RWPE2 (cell line): ENCODE measurements at regions not wholly inside any gene's neighbourhood (a gene's known extent, or its start where the extent isn't known, plus 50 kb on each side); places are given as distances from the start of the nearest gene placed in this dataset.

Source experiments
- ATAC-seq: fragments of 200-7000 bp; cut with Tn5 transposase; 3 replicates; pipeline ENCODE4 v1.9.1; 2021; ENCODE audit warnings: low read depth
- DNase-seq: peaks from one replicate; pipeline ENCODE4 v3.0.0-alpha.2; 2020; ENCODE audit warnings: low spot score
- H3K27ac ChIP-seq: fragments of 450-650 bp; 2 replicates; pipeline ENCODE4 v1.5.1; 2017; ENCODE audit warnings: mild to moderate bottlenecking; ENCODE audit not compliant: poor library complexity, severe bottlenecking
- H3K27me3 ChIP-seq: fragments of 250-450 bp; sonication (Bioruptor Pico); 2 replicates; pipeline ENCODE4 v1.5.1; 2021; ENCODE audit warnings: mild to moderate bottlenecking, moderate library complexity; ENCODE audit not compliant: insufficient read depth, poor library complexity, severe bottlenecking
- H3K36me3 ChIP-seq: fragments of 250-450 bp; sonication (Bioruptor Pico); 2 replicates; pipeline ENCODE4 v1.5.1; 2020; ENCODE audit warnings: low read depth, mild to moderate bottlenecking, moderate library complexity
- H3K4me1 ChIP-seq: fragments of 250-450 bp; sonication (Bioruptor Pico); 2 replicates; pipeline ENCODE4 v1.5.1; 2021; ENCODE audit warnings: mild to moderate bottlenecking, moderate library complexity; ENCODE audit not compliant: insufficient read depth, poor library complexity, severe bottlenecking
- H3K4me3 ChIP-seq: fragments of 250-450 bp; sonication (Bioruptor Pico); 2 replicates; pipeline ENCODE4 v1.5.1; 2021; ENCODE audit warnings: mild to moderate bottlenecking, moderate library complexity; ENCODE audit not compliant: severe bottlenecking
- H3K9me3 ChIP-seq: fragments of 250-450 bp; sonication (Bioruptor Pico); 2 replicates; pipeline ENCODE4 v1.5.1; 2021; ENCODE audit warnings: mild to moderate bottlenecking, moderate library complexity; ENCODE audit not compliant: severe bottlenecking
- TF ChIP-seq, protein P1 (sequence below): fragments of 450-650 bp; IDR thresholded peaks from one replicate; pipeline ENCODE4 v1.5.1; 2017; ENCODE audit warnings: mild to moderate bottlenecking, moderate library complexity; ENCODE audit not compliant: poor library complexity, severe bottlenecking

DNA sequence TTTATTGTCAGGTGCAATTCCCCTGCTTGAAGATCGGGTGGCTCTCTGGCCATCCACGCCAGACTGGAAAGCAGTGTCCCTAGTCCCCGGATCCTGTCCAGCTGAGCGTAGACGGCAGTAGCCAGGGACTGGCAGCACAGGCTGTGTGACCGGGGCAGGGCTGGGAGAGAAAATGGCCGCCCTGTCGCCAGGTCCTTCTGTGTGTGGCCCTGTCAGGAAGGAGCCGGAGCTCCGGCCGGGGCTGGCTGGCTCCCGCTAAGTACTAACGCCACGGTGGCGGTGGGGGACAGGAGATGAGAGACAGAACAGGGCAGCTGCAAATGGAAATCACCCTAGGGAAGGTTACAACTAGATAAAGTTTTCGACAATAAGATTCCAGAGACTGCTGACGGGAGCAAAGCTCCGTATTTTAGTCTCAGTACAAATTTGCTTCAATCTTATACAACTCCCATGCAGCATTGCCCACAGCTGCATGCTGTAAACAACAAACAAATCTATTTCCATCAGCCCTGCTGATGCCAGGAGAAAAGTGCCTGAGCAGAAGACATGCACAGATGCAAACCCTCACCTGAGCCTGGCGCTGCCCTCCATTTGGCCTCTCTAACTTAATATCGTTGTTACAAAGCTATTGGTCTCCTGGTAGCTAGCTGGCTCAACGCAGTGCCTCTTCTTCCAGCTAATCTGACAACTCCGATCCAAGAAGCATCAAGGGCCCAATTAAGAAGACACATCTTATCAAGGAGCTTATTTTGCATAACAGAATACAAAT is 253.0 kb downstream of the TSHZ3 start:
- no peaks in the 10 kb centered on the region for H3K36me3 ChIP-seq
- no peak overlapping the region for H3K27ac ChIP-seq
- ATAC-seq (no peak), DNase-seq (no peak)
- H3K4me1 ChIP-seq = peaks cover 5% of the 10 kb centered on the region
- no peaks in the 10 kb centered on the region for H3K9me3 ChIP-seq
- no peaks in the 10 kb centered on the region for H3K27me3 ChIP-seq
- no peak overlapping the region for H3K4me3 ChIP-seq
- TF ChIP-seq, protein P1, sequence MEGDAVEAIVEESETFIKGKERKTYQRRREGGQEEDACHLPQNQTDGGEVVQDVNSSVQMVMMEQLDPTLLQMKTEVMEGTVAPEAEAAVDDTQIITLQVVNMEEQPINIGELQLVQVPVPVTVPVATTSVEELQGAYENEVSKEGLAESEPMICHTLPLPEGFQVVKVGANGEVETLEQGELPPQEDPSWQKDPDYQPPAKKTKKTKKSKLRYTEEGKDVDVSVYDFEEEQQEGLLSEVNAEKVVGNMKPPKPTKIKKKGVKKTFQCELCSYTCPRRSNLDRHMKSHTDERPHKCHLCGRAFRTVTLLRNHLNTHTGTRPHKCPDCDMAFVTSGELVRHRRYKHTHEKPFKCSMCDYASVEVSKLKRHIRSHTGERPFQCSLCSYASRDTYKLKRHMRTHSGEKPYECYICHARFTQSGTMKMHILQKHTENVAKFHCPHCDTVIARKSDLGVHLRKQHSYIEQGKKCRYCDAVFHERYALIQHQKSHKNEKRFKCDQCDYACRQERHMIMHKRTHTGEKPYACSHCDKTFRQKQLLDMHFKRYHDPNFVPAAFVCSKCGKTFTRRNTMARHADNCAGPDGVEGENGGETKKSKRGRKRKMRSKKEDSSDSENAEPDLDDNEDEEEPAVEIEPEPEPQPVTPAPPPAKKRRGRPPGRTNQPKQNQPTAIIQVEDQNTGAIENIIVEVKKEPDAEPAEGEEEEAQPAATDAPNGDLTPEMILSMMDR = no peak

DNA sequence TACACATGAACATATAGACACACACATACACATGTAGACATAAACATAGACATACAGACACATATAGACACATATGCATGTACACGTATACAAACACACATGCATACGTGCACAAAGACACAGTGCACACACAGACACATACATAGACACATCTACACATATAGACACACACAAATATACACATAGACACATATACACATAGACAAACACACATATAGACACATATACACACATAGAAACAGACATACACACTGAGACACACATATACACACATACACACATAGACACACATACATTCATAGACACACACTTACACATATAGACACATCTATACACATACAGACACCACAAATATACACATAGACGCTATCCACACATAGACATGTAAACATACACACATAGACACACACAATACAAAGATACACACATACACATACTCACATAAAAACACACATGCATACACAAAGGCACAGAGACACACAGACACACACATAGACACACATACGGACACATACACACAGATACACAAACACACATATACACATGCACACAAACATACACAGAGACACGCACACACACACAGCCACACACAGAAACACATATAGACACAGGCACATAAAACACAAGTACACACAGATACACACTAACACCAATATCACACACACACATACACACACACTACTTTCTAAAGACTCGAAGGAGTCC is 254.0 kb downstream of the TSHZ3 start:
- no peaks in the 10 kb centered on the region for H3K9me3 ChIP-seq
- H3K4me3 ChIP-seq = no peak overlapping the region
- no peaks in the 10 kb centered on the region for H3K36me3 ChIP-seq
- H3K27ac ChIP-seq = no peak overlapping the region
- TF ChIP-seq, protein P1 = no peak
- DNase-seq = no peak
- H3K27me3 ChIP-seq = no peaks in the 10 kb centered on the region
- ATAC-seq = no peak
- H3K4me1 ChIP-seq = peaks cover 5% of the 10 kb centered on the region

DNA sequence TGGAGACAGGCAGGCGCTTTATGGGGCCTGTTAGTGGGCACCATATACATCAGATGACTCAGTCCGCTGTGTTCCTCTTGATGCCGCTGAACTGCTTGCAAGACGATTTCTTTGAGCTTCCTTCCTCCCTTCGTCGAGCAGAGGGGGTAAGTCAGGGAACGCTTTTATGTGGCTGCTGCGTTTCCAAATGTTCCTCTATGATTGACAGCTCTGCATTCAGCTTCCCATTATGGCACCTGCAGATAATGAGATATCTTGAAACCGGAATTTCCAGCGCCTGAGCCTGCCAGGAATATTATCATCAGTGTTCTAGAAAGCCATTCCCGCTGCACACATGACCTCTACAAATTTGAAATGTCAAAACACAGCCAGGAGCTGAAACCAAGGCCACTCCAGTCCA is 257.0 kb downstream of the TSHZ3 start:
- TF ChIP-seq, protein P1 = no peak
- Histone ChIP-seq H3K4me1 (no peaks in the 10 kb centered on the region), H3K36me3 (no peaks in the 10 kb centered on the region), H3K27me3 (no peaks in the 10 kb centered on the region), H3K4me3 (no peak overlapping the region), H3K9me3 (no peaks in the 10 kb centered on the region), H3K27ac (no peak overlapping the region)
- DNase-seq (no peak), ATAC-seq (no peak)

DNA sequence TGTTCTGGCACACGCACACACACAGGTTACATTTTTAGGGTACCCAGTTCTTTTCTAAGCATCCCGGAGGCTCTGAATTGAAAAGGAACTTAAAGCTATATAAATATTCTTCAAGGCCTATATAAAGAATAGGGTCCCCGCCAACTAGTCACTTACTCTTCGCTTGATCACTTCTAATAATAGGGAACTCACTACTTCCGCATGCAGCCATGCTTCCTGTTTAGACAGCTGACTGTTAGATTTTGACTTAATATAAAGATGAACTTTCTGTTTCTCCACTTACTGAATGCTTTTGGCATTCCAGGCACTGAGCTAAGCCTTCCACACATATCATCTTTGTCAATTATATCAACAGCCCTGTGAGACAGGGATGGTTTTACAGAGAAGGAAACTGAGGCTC is 259.6 kb downstream of the TSHZ3 start:
- H3K27me3 ChIP-seq = no peaks in the 10 kb centered on the region
- H3K27ac ChIP-seq = no peak overlapping the region
- DNase-seq (no peak), ATAC-seq (no peak)
- no peaks in the 10 kb centered on the region for H3K9me3 ChIP-seq
- H3K36me3 ChIP-seq = no peaks in the 10 kb centered on the region
- H3K4me1 ChIP-seq = no peaks in the 10 kb centered on the region
- TF ChIP-seq, protein P1 = no peak
- H3K4me3 ChIP-seq = no peak overlapping the region

DNA sequence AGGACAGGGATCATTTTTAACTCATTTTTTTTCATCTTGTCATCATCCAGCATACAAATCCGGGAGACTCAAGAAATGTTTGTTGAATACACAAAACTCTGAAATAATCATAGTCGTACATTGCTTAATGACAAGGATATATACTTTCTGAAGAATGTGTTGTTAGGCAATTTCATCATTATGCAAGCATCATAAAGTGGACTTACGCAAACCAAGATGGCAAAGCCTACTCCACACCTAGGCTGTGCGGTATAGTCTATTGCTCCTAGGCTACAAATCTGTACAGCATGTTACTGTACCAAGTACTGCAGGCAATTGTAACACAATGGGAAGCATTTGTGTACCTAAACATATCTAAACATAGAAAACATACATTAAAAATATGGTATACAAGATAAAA is 264.1 kb downstream of the TSHZ3 start:
- H3K36me3 ChIP-seq = no peaks in the 10 kb centered on the region
- no peaks in the 10 kb centered on the region for H3K4me1 ChIP-seq
- H3K27ac ChIP-seq = no peak overlapping the region
- H3K4me3 ChIP-seq = no peak overlapping the region
- ATAC-seq (no peak), DNase-seq (no peak)
- H3K27me3 ChIP-seq = no peaks in the 10 kb centered on the region
- TF ChIP-seq, protein P1 = no peak
- H3K9me3 ChIP-seq = no peaks in the 10 kb centered on the region
